PFSK-1 (cell line): ENCODE measurements at regions not wholly inside any gene's neighbourhood (a gene's known extent, or its start where the extent isn't known, plus 50 kb on each side); places are given as distances from the start of the nearest gene placed in this dataset.
A peak's percentile ranks its signal among the peaks of the same experiment; 100 is the strongest.

Source experiments
- FOXP2 ChIP-seq: optimal IDR thresholded peaks from 2 replicates; pipeline ENCODE3; 2011; ENCODE audit warnings: borderline replicate concordance, control low read depth, inconsistent platforms; ENCODE audit not compliant: insufficient read depth; ENCODE audit errors: extremely low read length, extremely low read depth
- POLR2AphosphoS5 ChIP-seq: IDR thresholded peaks from 2 replicates; pipeline ENCODE4 v1.6.1; 2012; ENCODE audit warnings: low read depth, mild to moderate bottlenecking, control low read depth, low read length, moderate library complexity
- REST ChIP-seq, 2 experiments: IDR thresholded peaks; 2 replicates each; pipeline versions ENCODE4 v1.6.1 to v1.8.0; 2011 to 2012; ENCODE audit warnings: low read depth in 2 of 2, low read length in 2 of 2, control low read depth in 1 of 2, inconsistent platforms in 1 of 2, mild to moderate bottlenecking in 1 of 2, moderate library complexity in 1 of 2; ENCODE audit not compliant: insufficient read depth in 1 of 2
- SIN3A ChIP-seq: IDR thresholded peaks from 2 replicates; pipeline ENCODE4 v1.6.1; 2012; ENCODE audit warnings: mild to moderate bottlenecking, low read length, moderate library complexity, borderline replicate concordance; ENCODE audit not compliant: insufficient read depth
- TAF1 ChIP-seq: IDR thresholded peaks from 2 replicates; pipeline ENCODE4 v1.6.1; 2012; ENCODE audit warnings: low read length, control low read depth, borderline replicate concordance; ENCODE audit not compliant: insufficient read depth

- TF ChIP-seq FOXP2 (no peak), POLR2AphosphoS5 (no peak), TAF1 (no peak), REST (IDR thresholded peaks at IDR 0.05; ENCODE audit: insufficient read depth in 1 of 2, low read depth in 2 of 2, low read length in 2 of 2) (no peak), SIN3A (no peak)
Observed at GRCh38 chr5:40413743-40414142, 266.0 kb upstream of the PTGER4 start.

- no peak for TF ChIP-seq TAF1
- TF ChIP-seq POLR2AphosphoS5, result no peak
- no peak for TF ChIP-seq REST (IDR thresholded peaks at IDR 0.05; ENCODE audit: insufficient read depth in 1 of 2, low read depth in 2 of 2, low read length in 2 of 2)
- no peak for TF ChIP-seq FOXP2
- no peak for TF ChIP-seq SIN3A
Observed at GRCh38 chr5:40412771-40413170, 266.9 kb upstream of the PTGER4 start.

- TF ChIP-seq POLR2AphosphoS5, result no peak
- TF ChIP-seq SIN3A, result peak; percentile 73; the same call in 1 of the 2 replicates
- peak in 1 of 2 experiments; percentile 73; a peak in 2 of 4 replicates for TF ChIP-seq REST (IDR thresholded peaks at IDR 0.05; ENCODE audit: insufficient read depth in 1 of 2, low read depth in 2 of 2, low read length in 2 of 2)
Observed at GRCh38 chr5:40410964-40411635, 268.6 kb upstream of the PTGER4 start.

GRCh38 chr5:40410231-40410861 lies 269.4 kb upstream of the PTGER4 start:
- peak; percentile 28 for TF ChIP-seq FOXP2
- no peak for TF ChIP-seq REST (IDR thresholded peaks at IDR 0.05; ENCODE audit: insufficient read depth in 1 of 2, low read depth in 2 of 2, low read length in 2 of 2)

GRCh38 chr5:40409601-40410000 lies 270.1 kb upstream of the PTGER4 start:
- TF ChIP-seq FOXP2 (no peak), TAF1 (no peak), REST (IDR thresholded peaks at IDR 0.05; ENCODE audit: insufficient read depth in 1 of 2, low read depth in 2 of 2, low read length in 2 of 2) (no peak)
